ENCODE measurements at regions not wholly inside any gene's neighbourhood (a gene's known extent, or its start where the extent isn't known, plus 50 kb on each side); places are given as distances from the start of the nearest gene placed in this dataset.

- Histone ChIP-seq H3K36me3 (no peaks in the 10 kb centered on the region), H3K27me3 (no peaks in the 10 kb centered on the region), H3K4me1 (no peaks in the 10 kb centered on the region), H3K4me3 (no peak overlapping the region), H3K27ac (no peak overlapping the region), H3K9me3 (no peaks in the 10 kb centered on the region)
- no peak for ATAC-seq
- TF ChIP-seq POLR2AphosphoS5 (IDR thresholded peaks at IDR 0.05) (no peak), CTCF (IDR thresholded peaks at IDR 0.05) (no peak), POLR2A (IDR thresholded peaks at IDR 0.05) (no peak), EP300 (IDR thresholded peaks at IDR 0.05) (no peak)
- WGBS, 2 donors (ENCODE audit: low coverage in 1 of 2) = 35 to 76% methylated on average over 6 of the region's 6 CpGs
Observed at GRCh38 chr9:118871531-118871930, 497.7 kb downstream of the BRINP1 start.

- Histone ChIP-seq H3K4me3 (no peak overlapping the region), H3K27ac (no peak overlapping the region), H3K27me3 (no peaks in the 10 kb centered on the region), H3K36me3 (no peaks in the 10 kb centered on the region), H3K9me3 (no peaks in the 10 kb centered on the region), H3K4me1 (no peaks in the 10 kb centered on the region)
- TF ChIP-seq POLR2AphosphoS5 (IDR thresholded peaks at IDR 0.05) (no peak), POLR2A (IDR thresholded peaks at IDR 0.05) (no peak), CTCF (IDR thresholded peaks at IDR 0.05) (no peak), EP300 (IDR thresholded peaks at IDR 0.05) (no peak)
- 44 to 48% methylated on average over 4 of the region's 4 CpGs for WGBS, 2 donors (ENCODE audit: low coverage in 1 of 2)
- no peak for ATAC-seq
Observed at GRCh38 chr9:118882684-118883083, 486.6 kb downstream of the BRINP1 start.

- no peak overlapping the region for H3K4me3 ChIP-seq
- no peaks in the 10 kb centered on the region for H3K36me3 ChIP-seq
- no peak for TF ChIP-seq EP300 (IDR thresholded peaks at IDR 0.05)
- TF ChIP-seq CTCF (IDR thresholded peaks at IDR 0.05) = no peak
- no peak for TF ChIP-seq POLR2AphosphoS5 (IDR thresholded peaks at IDR 0.05)
- TF ChIP-seq POLR2A (IDR thresholded peaks at IDR 0.05) = no peak
- H3K27me3 ChIP-seq = no peaks in the 10 kb centered on the region
- H3K4me1 ChIP-seq = no peaks in the 10 kb centered on the region
- no peak overlapping the region for H3K27ac ChIP-seq
- no peaks in the 10 kb centered on the region for H3K9me3 ChIP-seq
- ATAC-seq = no peak
- 50 to 59% methylated on average over 2 of the region's 2 CpGs for WGBS, 2 donors (ENCODE audit: low coverage in 1 of 2)
Observed at GRCh38 chr9:118883411-118883810, 485.8 kb downstream of the BRINP1 start.

- Histone ChIP-seq H3K27me3 (no peaks in the 10 kb centered on the region), H3K36me3 (no peaks in the 10 kb centered on the region), H3K4me1 (no peaks in the 10 kb centered on the region), H3K27ac (no peak overlapping the region), H3K4me3 (no peak overlapping the region), H3K9me3 (no peaks in the 10 kb centered on the region)
- TF ChIP-seq EP300 (IDR thresholded peaks at IDR 0.05) = no peak
- TF ChIP-seq POLR2A (IDR thresholded peaks at IDR 0.05) = no peak
- TF ChIP-seq CTCF (IDR thresholded peaks at IDR 0.05) = no peak
- TF ChIP-seq POLR2AphosphoS5 (IDR thresholded peaks at IDR 0.05) = no peak
- WGBS, 2 donors (ENCODE audit: low coverage in 1 of 2) = 54 to 60% methylated on average over 2 to 6 of the region's 6 CpGs
- no peak for ATAC-seq
Observed at GRCh38 chr9:118891213-118891612, 478.0 kb downstream of the BRINP1 start.

- WGBS, 2 donors (ENCODE audit: low coverage in 1 of 2) = 80 to 88% methylated on average over 3 to 4 of the region's 4 CpGs
- ATAC-seq = no peak
- TF ChIP-seq EP300 (IDR thresholded peaks at IDR 0.05) (no peak), POLR2AphosphoS5 (IDR thresholded peaks at IDR 0.05) (no peak), POLR2A (IDR thresholded peaks at IDR 0.05) (no peak), CTCF (IDR thresholded peaks at IDR 0.05) (no peak)
- H3K4me3 ChIP-seq = no peak overlapping the region
- no peaks in the 10 kb centered on the region for H3K9me3 ChIP-seq
- H3K4me1 ChIP-seq = no peaks in the 10 kb centered on the region
- no peak overlapping the region for H3K27ac ChIP-seq
- H3K27me3 ChIP-seq = no peaks in the 10 kb centered on the region
- no peaks in the 10 kb centered on the region for H3K36me3 ChIP-seq
Observed at GRCh38 chr9:118896324-118897000, 472.8 kb downstream of the BRINP1 start.
